ENCODE measurements at regions not wholly inside any gene's neighbourhood (a gene's known extent, or its start where the extent isn't known, plus 50 kb on each side); places are given as distances from the start of the nearest gene placed in this dataset.

DNA sequence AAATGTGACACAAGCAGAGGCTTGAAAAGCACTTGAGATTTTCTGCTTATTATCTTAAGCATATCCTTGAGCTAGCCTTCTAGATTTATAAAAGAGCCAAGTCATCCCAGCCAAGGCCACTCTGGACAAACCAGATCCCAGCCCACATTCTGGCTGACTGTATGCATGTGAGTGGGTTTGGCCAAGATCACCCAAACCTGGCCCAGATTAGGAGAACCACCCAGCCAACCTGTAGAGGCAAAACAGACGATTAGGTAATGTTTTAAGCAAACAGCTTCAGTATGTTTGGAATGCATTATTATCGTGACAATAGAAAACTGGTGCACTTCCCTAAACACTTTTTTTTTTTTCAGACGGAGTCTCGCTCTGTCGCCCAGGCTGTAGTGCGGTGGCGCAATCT, 151.9 kb downstream of the SPATA31D1 start:
- Histone ChIP-seq H4K20me1 (ENCODE audit: control insufficient read depth, insufficient read depth, low read depth, low read length) (no peaks in the 10 kb centered on the region), H3K9me3 (ENCODE audit: control insufficient read depth, insufficient read depth, low read length) (no peaks in the 10 kb centered on the region), H3K36me3 (ENCODE audit: control insufficient read depth, low read length) (no peaks in the 10 kb centered on the region), H3F3A (ENCODE audit: control insufficient read depth, insufficient read depth) (no peaks in the 10 kb centered on the region), H3K4me3 (ENCODE audit: low read length) (no peak overlapping the region), H3K9me2 (replicated peaks; ENCODE audit: control insufficient read depth, low read length) (no peaks in the 10 kb centered on the region), H3K79me2 (ENCODE audit: control insufficient read depth, low read length) (no peaks in the 10 kb centered on the region), H3K27me3 (ENCODE audit: control insufficient read depth, low read length) (no peaks in the 10 kb centered on the region), H3K4me1 (ENCODE audit: control insufficient read depth, low read length) (no peaks in the 10 kb centered on the region), H3K27ac (ENCODE audit: low read depth, low read length) (no peak overlapping the region), H3K4me2 (ENCODE audit: low read length) (no peak overlapping the region)
- TF ChIP-seq, protein P1, sequence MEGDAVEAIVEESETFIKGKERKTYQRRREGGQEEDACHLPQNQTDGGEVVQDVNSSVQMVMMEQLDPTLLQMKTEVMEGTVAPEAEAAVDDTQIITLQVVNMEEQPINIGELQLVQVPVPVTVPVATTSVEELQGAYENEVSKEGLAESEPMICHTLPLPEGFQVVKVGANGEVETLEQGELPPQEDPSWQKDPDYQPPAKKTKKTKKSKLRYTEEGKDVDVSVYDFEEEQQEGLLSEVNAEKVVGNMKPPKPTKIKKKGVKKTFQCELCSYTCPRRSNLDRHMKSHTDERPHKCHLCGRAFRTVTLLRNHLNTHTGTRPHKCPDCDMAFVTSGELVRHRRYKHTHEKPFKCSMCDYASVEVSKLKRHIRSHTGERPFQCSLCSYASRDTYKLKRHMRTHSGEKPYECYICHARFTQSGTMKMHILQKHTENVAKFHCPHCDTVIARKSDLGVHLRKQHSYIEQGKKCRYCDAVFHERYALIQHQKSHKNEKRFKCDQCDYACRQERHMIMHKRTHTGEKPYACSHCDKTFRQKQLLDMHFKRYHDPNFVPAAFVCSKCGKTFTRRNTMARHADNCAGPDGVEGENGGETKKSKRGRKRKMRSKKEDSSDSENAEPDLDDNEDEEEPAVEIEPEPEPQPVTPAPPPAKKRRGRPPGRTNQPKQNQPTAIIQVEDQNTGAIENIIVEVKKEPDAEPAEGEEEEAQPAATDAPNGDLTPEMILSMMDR (IDR thresholded peaks at IDR 0.05; ENCODE audit: low read depth, low read length, poor library complexity, severe bottlenecking): no peak
- no peak for TF ChIP-seq EZH2phosphoT487 (IDR thresholded peaks at IDR 0.05; ENCODE audit: borderline replicate concordance, low read length)

DNA sequence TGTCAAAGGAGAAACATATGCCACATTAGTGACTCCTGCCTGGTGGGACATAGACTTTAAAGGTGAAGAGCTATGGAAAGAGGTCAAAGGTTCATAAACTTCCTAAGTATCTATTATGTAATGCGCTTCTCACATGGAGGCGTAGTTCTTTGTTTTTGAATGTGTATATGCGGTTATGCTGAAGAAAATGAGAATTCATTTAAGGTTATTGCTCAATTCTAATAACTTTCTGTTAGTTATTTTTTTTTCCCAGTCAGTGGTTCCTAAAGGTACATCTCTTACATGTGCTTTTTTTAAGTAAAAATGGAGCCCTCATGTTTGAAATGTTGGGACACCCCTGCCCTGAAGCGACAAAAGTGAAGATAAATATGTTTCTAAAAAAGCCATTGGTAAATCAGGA, 156.2 kb downstream of the SPATA31D1 start:
- H3K9me3 ChIP-seq (ENCODE audit: control insufficient read depth, insufficient read depth, low read length): no peaks in the 10 kb centered on the region
- TF ChIP-seq EZH2phosphoT487 (IDR thresholded peaks at IDR 0.05; ENCODE audit: borderline replicate concordance, low read length): no peak
- TF ChIP-seq, protein P1 (IDR thresholded peaks at IDR 0.05; ENCODE audit: low read depth, low read length, poor library complexity, severe bottlenecking): no peak

DNA sequence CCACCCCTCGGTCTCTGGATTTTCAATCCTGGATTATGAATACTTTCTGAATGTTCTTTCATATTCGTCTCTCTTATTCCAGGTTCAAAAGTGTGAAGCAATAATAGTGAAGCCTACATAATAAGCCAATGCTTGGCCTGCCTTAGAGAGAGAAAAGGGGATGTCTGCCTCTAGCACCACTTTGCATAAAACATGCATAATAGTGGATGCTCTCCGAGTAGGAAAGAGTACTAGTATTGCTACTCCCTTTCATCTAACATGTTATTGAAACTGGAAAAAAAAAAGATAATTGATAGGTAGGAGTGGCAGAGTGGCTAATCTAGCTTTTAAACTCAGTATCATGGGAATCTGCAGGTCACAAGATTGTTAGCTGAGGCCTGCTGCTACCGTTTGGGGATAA, 158.1 kb downstream of the SPATA31D1 start:
- no peaks in the 10 kb centered on the region for H3K79me2 ChIP-seq (ENCODE audit: control insufficient read depth, low read length)
- no peak for TF ChIP-seq EZH2phosphoT487 (IDR thresholded peaks at IDR 0.05; ENCODE audit: borderline replicate concordance, low read length)
- TF ChIP-seq, protein P1 (IDR thresholded peaks at IDR 0.05; ENCODE audit: low read depth, low read length, poor library complexity, severe bottlenecking): no peak
- no peaks in the 10 kb centered on the region for H3K27me3 ChIP-seq (ENCODE audit: control insufficient read depth, low read length)
- H4K20me1 ChIP-seq (ENCODE audit: control insufficient read depth, insufficient read depth, low read depth, low read length): no peaks in the 10 kb centered on the region
- no peaks in the 10 kb centered on the region for H3K9me2 ChIP-seq (replicated peaks; ENCODE audit: control insufficient read depth, low read length)
- H3K4me3 ChIP-seq (ENCODE audit: low read length): no peak overlapping the region
- no peaks in the 10 kb centered on the region for H3K36me3 ChIP-seq (ENCODE audit: control insufficient read depth, low read length)
- no peaks in the 10 kb centered on the region for H3K4me1 ChIP-seq (ENCODE audit: control insufficient read depth, low read length)
- no peak overlapping the region for H3K4me2 ChIP-seq (ENCODE audit: low read length)
- no peaks in the 10 kb centered on the region for H3K9me3 ChIP-seq (ENCODE audit: control insufficient read depth, insufficient read depth, low read length)
- no peaks in the 10 kb centered on the region for H3F3A ChIP-seq (ENCODE audit: control insufficient read depth, insufficient read depth)
- no peak overlapping the region for H3K27ac ChIP-seq (ENCODE audit: low read depth, low read length)

More for the DNA sequence above, 156.2 kb downstream of the SPATA31D1 start:
- Histone ChIP-seq H3K4me3 (ENCODE audit: low read length) (no peak overlapping the region), H3K4me2 (ENCODE audit: low read length) (no peak overlapping the region), H4K20me1 (ENCODE audit: control insufficient read depth, insufficient read depth, low read depth, low read length) (no peaks in the 10 kb centered on the region), H3F3A (ENCODE audit: control insufficient read depth, insufficient read depth) (no peaks in the 10 kb centered on the region), H3K79me2 (ENCODE audit: control insufficient read depth, low read length) (no peaks in the 10 kb centered on the region), H3K4me1 (ENCODE audit: control insufficient read depth, low read length) (no peaks in the 10 kb centered on the region), H3K27ac (ENCODE audit: low read depth, low read length) (no peak overlapping the region), H3K9me2 (replicated peaks; ENCODE audit: control insufficient read depth, low read length) (no peaks in the 10 kb centered on the region), H3K27me3 (ENCODE audit: control insufficient read depth, low read length) (no peaks in the 10 kb centered on the region), H3K36me3 (ENCODE audit: control insufficient read depth, low read length) (no peaks in the 10 kb centered on the region)

Data from DOHH2 (cell line).